Vagina (tissue), 2 donors: ENCODE measurements at regions not wholly inside any gene's neighbourhood (a gene's known extent, or its start where the extent isn't known, plus 50 kb on each side); places are given as distances from the start of the nearest gene placed in this dataset.
"Not testable (repeated sequence)": the region's sequence is repeated elsewhere in the genome, so short reads cannot be mapped to it uniquely, and the experiment has no call there.

Source experiments
- DNase-seq, 2 donors: peaks; one replicate each; pipeline ENCODE4 v3.0.0-alpha.2; 2017; ENCODE audit errors: extremely low spot score in 2 of 2
- H3K27ac ChIP-seq: fragments of 200-600 bp; sonication (generic); one replicate; pipeline ENCODE4 v1.5.1; 2019
- H3K27me3 ChIP-seq: fragments of 200-600 bp; sonication (generic); one replicate; pipeline ENCODE4 v1.5.1; 2019
- H3K36me3 ChIP-seq, 2 donors: fragments of 200-600 bp; sonication (generic); one replicate each; pipeline ENCODE4 v1.5.1; 2017 to 2019
- H3K4me1 ChIP-seq: fragments of 200-600 bp; sonication (generic); one replicate; pipeline ENCODE4 v1.5.1; 2019
- H3K4me3 ChIP-seq, 2 donors: fragments of 200-600 bp; sonication (generic); 1 replicate in 1 of 2; 2 replicates in 1 of 2; pipeline ENCODE4 v1.5.1; 2016 to 2019
- H3K9me3 ChIP-seq: fragments of 200-600 bp; sonication (generic); one replicate; pipeline ENCODE4 v1.5.1; 2019
- POLR2A ChIP-seq, 2 donors: fragments of 450-650 bp; IDR thresholded peaks; one replicate each; pipeline ENCODE4 v1.6.1; 2017; ENCODE audit warnings: antibody characterized with exemption in 2 of 2, mild to moderate bottlenecking in 2 of 2, moderate library complexity in 2 of 2
- POLR2AphosphoS5 ChIP-seq, 2 donors: sonication (generic); formaldehyde crosslinking; IDR thresholded peaks; one replicate each; pipeline ENCODE4 v1.9.0; 2017; ENCODE audit warnings: antibody characterized with exemption in 2 of 2, mild to moderate bottlenecking in 2 of 2, low read depth in 1 of 2; ENCODE audit not compliant: insufficient read depth in 1 of 2
- intact Hi-C: fragments of 100-400 bp; cut with DNase I; formaldehyde crosslinking; loops from one replicate; pipeline ENCODE4 v1.15.1; 2023
- TF ChIP-seq, protein P1 (sequence below), 3 experiments: fragments of 450-650 bp in 2 of 3; fragments of 200-600 bp in 1 of 3; sonication (generic) in 1 of 3; IDR thresholded peaks; one replicate each; pipeline ENCODE4 v1.5.1; 2017 to 2019; ENCODE audit warnings: antibody characterized with exemption in 3 of 3, mild to moderate bottlenecking in 2 of 3, moderate library complexity in 2 of 3

DNA sequence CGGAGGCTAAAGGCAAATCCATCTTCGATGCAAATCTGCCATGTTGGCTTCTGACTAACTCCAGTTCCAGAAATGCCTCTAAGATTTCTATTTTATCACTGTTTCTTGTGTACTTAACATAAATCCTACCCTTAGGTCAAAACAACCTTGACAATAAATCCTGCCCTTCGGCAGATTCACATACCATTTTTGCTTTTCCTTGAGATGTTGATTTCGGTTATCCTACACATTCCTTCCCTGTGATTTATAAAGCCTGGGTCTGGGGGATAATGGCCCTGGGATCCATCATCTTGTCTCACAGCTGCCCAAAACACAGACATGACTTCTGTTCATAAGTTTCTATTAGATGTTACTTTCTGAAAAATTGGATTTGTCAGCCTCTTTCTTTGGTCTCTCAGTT, 231.7 kb upstream of the CARD18 start:
- no peaks in the 10 kb centered on the region for H3K36me3 ChIP-seq
- H3K27ac ChIP-seq = no peak overlapping the region
- H3K27me3 ChIP-seq = no peaks in the 10 kb centered on the region
- DNase-seq = no peak
- peaks cover 3% of the 10 kb centered on the region for H3K9me3 ChIP-seq
- TF ChIP-seq, protein P1, sequence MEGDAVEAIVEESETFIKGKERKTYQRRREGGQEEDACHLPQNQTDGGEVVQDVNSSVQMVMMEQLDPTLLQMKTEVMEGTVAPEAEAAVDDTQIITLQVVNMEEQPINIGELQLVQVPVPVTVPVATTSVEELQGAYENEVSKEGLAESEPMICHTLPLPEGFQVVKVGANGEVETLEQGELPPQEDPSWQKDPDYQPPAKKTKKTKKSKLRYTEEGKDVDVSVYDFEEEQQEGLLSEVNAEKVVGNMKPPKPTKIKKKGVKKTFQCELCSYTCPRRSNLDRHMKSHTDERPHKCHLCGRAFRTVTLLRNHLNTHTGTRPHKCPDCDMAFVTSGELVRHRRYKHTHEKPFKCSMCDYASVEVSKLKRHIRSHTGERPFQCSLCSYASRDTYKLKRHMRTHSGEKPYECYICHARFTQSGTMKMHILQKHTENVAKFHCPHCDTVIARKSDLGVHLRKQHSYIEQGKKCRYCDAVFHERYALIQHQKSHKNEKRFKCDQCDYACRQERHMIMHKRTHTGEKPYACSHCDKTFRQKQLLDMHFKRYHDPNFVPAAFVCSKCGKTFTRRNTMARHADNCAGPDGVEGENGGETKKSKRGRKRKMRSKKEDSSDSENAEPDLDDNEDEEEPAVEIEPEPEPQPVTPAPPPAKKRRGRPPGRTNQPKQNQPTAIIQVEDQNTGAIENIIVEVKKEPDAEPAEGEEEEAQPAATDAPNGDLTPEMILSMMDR (IDR thresholded peaks at IDR 0.05) = no peak
- TF ChIP-seq POLR2A (IDR thresholded peaks at IDR 0.05) = no peak
- TF ChIP-seq POLR2AphosphoS5 (IDR thresholded peaks at IDR 0.05; ENCODE audit: insufficient read depth in 1 of 2, low read depth in 1 of 2) = no peak
- H3K4me3 ChIP-seq = no peak overlapping the region
- no peaks in the 10 kb centered on the region for H3K4me1 ChIP-seq
- intact Hi-C loops = no loop called here

DNA sequence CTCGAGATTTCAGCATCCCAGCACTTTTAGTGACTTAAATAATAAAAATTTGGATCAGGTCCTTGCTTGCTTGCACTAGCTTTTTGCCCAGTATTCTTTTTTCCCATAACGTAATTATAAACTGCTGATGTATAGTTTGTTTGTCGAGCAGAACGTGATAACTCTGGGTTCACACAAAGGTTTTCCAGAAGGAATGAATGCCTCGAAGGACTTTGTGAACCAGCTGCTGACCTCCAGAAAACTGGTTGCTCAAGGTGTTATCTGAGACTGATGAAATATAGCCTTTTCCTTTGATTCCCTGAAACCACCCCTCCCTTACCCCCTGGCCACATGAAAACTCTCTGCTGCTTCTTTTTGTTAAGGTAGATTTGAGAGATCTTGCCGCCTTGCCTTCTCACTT, 229.1 kb upstream of the CARD18 start:
- DNase-seq = no peak
- Histone ChIP-seq H3K4me3 (no peak overlapping the region), H3K36me3 (no peaks in the 10 kb centered on the region), H3K27me3 (no peaks in the 10 kb centered on the region), H3K27ac (no peak overlapping the region), H3K4me1 (no peaks in the 10 kb centered on the region), H3K9me3 (no peaks in the 10 kb centered on the region)
- TF ChIP-seq, protein P1 (IDR thresholded peaks at IDR 0.05) = no peak
- TF ChIP-seq POLR2AphosphoS5 (IDR thresholded peaks at IDR 0.05; ENCODE audit: insufficient read depth in 1 of 2, low read depth in 1 of 2) (no peak), POLR2A (IDR thresholded peaks at IDR 0.05) (no peak)
- intact Hi-C loops = no loop called here

DNA sequence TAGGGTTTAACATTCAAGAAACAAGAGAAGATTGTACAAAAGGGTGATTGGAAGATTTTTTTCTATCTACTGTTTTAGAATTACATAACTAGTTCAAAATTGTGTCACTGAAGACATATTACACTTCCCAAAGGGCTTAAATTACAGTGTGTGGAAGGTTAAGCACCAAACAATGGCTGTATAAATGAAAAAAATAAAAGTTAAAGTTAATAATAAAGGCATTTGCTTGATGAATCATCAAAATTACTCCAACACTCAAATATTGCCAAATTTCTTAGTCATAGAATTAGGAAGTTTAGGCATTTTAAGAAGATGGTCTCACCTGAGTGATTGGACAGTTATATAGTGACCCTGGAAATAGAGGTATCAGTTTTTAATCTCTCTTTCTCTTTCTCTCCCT, 227.6 kb upstream of the CARD18 start:
- H3K36me3 ChIP-seq = no peaks in the 10 kb centered on the region
- H3K27ac ChIP-seq = no peak overlapping the region
- no peaks in the 10 kb centered on the region for H3K27me3 ChIP-seq
- H3K9me3 ChIP-seq = no peaks in the 10 kb centered on the region
- TF ChIP-seq POLR2AphosphoS5 (IDR thresholded peaks at IDR 0.05; ENCODE audit: insufficient read depth in 1 of 2, low read depth in 1 of 2) = no peak
- TF ChIP-seq POLR2A (IDR thresholded peaks at IDR 0.05) = no peak
- TF ChIP-seq, protein P1 (IDR thresholded peaks at IDR 0.05) = no peak
- H3K4me3 ChIP-seq = no peak overlapping the region
- intact Hi-C loops = no loop called here
- no peaks in the 10 kb centered on the region for H3K4me1 ChIP-seq
- DNase-seq = no peak

DNA sequence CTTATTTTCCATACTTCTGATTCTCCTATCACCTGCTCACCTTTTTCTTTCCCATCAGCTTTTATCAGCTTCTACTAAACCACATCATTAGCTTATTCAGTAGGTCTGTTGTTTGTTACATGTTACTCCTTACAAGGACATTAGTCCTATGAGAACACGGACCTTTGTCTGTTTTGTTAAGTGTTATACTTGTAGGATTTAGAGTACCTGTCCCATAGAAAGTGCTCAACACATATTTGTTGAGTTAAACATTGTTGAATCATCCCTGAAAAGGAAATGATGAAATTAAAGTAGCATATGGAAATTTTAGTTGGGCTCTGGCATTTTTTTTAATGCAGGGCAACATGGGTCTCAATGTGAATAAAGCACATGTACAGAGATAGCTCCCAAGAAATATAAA, 222.1 kb upstream of the CARD18 start:
- TF ChIP-seq POLR2A (IDR thresholded peaks at IDR 0.05) = no peak
- DNase-seq = no peak
- H3K27ac ChIP-seq = no peak overlapping the region
- H3K4me3 ChIP-seq = no peak overlapping the region
- no peaks in the 10 kb centered on the region for H3K36me3 ChIP-seq
- H3K4me1 ChIP-seq = no peaks in the 10 kb centered on the region
- intact Hi-C loops = no loop called here
- H3K27me3 ChIP-seq = no peaks in the 10 kb centered on the region
- no peaks in the 10 kb centered on the region for H3K9me3 ChIP-seq

DNA sequence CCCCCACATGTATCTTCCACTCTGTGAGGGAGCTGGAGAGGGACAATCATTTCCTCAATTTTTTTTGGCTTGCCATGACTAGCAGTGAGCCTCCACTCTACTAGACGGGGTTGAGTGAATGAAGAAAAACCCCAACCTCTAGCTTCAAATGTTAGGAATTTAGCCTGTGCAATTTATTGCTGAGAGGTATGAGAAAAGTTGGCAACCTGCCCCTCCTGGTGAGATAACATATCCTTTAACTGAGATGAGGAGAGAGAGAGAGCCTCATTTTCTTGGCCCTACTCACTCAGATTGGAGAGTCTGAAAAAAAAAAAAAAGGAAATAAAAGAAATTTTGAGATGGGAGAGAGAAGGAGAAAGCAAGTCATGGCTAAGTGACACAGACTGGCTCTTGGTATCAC, 218.2 kb upstream of the CARD18 start:
- no peak for DNase-seq
- no peak for TF ChIP-seq POLR2AphosphoS5 (IDR thresholded peaks at IDR 0.05; ENCODE audit: insufficient read depth in 1 of 2, low read depth in 1 of 2)
- TF ChIP-seq, protein P1 (IDR thresholded peaks at IDR 0.05) = no peak
- no peak for TF ChIP-seq POLR2A (IDR thresholded peaks at IDR 0.05)
- Histone ChIP-seq H3K4me3 (no peak overlapping the region), H3K36me3 (no peaks in the 10 kb centered on the region), H3K27me3 (no peaks in the 10 kb centered on the region), H3K4me1 (no peaks in the 10 kb centered on the region), H3K9me3 (no peaks in the 10 kb centered on the region), H3K27ac (no peak overlapping the region)
- intact Hi-C loops = no loop called here

DNA sequence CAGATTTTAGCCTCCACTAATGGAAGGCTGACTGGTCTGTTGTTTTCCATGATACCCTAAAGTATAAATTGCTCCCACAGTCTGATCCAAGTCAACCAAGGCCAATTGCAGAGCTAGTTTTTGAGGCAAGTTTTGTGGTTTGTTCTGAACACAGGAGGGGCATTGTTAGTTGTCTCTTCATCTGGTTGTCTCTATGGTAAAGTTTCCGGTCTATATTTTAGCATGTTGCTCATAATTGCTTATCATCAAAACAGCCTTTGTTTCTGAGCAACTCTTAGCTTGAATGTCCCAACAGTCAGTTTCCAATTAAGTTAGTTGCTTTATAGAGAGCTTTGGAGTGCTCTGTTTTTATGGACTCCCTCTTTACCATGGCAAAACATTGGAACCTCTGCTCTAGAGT, 217.6 kb upstream of the CARD18 start:
- TF ChIP-seq, protein P1 (IDR thresholded peaks at IDR 0.05) = no peak
- TF ChIP-seq POLR2A (IDR thresholded peaks at IDR 0.05) = no peak
- TF ChIP-seq POLR2AphosphoS5 (IDR thresholded peaks at IDR 0.05; ENCODE audit: insufficient read depth in 1 of 2, low read depth in 1 of 2) = no peak
- no peaks in the 10 kb centered on the region for H3K27me3 ChIP-seq
- H3K36me3 ChIP-seq = no peaks in the 10 kb centered on the region
- H3K4me1 ChIP-seq = no peaks in the 10 kb centered on the region
- no peak overlapping the region for H3K27ac ChIP-seq
- intact Hi-C loops = no loop called here
- no peaks in the 10 kb centered on the region for H3K9me3 ChIP-seq
- H3K4me3 ChIP-seq = no peak overlapping the region
- DNase-seq = no peak

DNA sequence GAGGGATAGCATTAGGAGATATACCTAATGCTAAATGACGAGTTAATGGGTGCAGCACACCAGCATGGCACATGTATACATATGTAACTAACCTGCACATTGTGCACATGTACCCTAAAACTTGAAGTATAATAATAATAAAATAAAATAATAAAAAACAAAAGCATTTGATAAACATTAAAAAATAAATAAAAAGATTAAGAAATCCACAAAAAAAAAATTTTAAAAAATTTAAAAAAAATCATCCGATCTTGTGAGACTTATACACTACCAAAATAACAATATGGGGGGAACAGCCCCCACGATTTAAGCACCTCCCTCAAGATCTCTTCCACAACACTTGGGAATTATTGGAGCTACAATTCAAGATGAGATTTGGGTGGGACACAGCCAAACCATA, 210.3 kb upstream of the CARD18 start:
- H3K27me3 ChIP-seq, intact Hi-C loops, H3K4me3 ChIP-seq, DNase-seq, H3K4me1 ChIP-seq, H3K27ac ChIP-seq, H3K9me3 ChIP-seq, H3K36me3 ChIP-seq: not testable (repeated sequence)
